ENCODE measurements at regions not wholly inside any gene's neighbourhood (a gene's known extent, or its start where the extent isn't known, plus 50 kb on each side); places are given as distances from the start of the nearest gene placed in this dataset.

- DNase-seq, result no peak
Measured at GRCh38 chr1:72911656-72912055, 629.3 kb upstream of the NEGR1 start.

- DNase-seq, result no peak
Measured at GRCh38 chr1:72896256-72896655, 613.9 kb upstream of the NEGR1 start.

- DNase-seq, result no peak
Measured at GRCh38 chr1:72892461-72892860, 610.1 kb upstream of the NEGR1 start.

GRCh38 chr1:72891976-72892375, 609.6 kb upstream of the NEGR1 start:
- DNase-seq, result no peak

- no peak for DNase-seq
Measured at GRCh38 chr1:72885841-72886240, 603.5 kb upstream of the NEGR1 start.

- no peak for DNase-seq
Measured at GRCh38 chr1:72885017-72885416, 602.7 kb upstream of the NEGR1 start.

- no peak for DNase-seq
Measured at GRCh38 chr1:72869873-72870272, 587.5 kb upstream of the NEGR1 start.

GRCh38 chr1:72869441-72869840, 587.1 kb upstream of the NEGR1 start:
- DNase-seq, result no peak

GRCh38 chr1:72851597-72851996, 569.3 kb upstream of the NEGR1 start:
- DNase-seq, result no peak

GRCh38 chr1:72848997-72849396, 566.7 kb upstream of the NEGR1 start:
- no peak for DNase-seq

GRCh38 chr1:72847651-72848050, 565.3 kb upstream of the NEGR1 start:
- DNase-seq, result no peak

GRCh38 chr1:72846476-72847278, 564.3 kb upstream of the NEGR1 start:
- peak; percentile 8 for DNase-seq

- DNase-seq, result no peak
Measured at GRCh38 chr1:72845981-72846380, 563.6 kb upstream of the NEGR1 start.

- DNase-seq, result peak; percentile 5
Measured at GRCh38 chr1:72845381-72845780, 563.0 kb upstream of the NEGR1 start.

- no peak for DNase-seq
Measured at GRCh38 chr1:72837781-72838180, 555.4 kb upstream of the NEGR1 start.

- no peak for DNase-seq
Measured at GRCh38 chr1:72830606-72831390, 548.5 kb upstream of the NEGR1 start.

- DNase-seq, result no peak
Measured at GRCh38 chr1:72827278-72827677, 544.9 kb upstream of the NEGR1 start.

- no peak for DNase-seq
Measured at GRCh38 chr1:72804541-72804940, 522.2 kb upstream of the NEGR1 start.

- no peak for DNase-seq
Measured at GRCh38 chr1:72781038-72781437, 498.7 kb upstream of the NEGR1 start.

- no peak for DNase-seq
Measured at GRCh38 chr1:72780212-72780611, 497.9 kb upstream of the NEGR1 start.

- no peak for DNase-seq
Measured at GRCh38 chr1:72777918-72778317, 495.6 kb upstream of the NEGR1 start.

- DNase-seq, result no peak
Measured at GRCh38 chr1:72763481-72763880, 481.1 kb upstream of the NEGR1 start.

- no peak for DNase-seq
Measured at GRCh38 chr1:72759486-72759885, 477.1 kb upstream of the NEGR1 start.

GRCh38 chr1:72757843-72758242, 475.5 kb upstream of the NEGR1 start:
- DNase-seq, result no peak
